Left lung (tissue), 4 donors: ENCODE measurements at regions not wholly inside any gene's neighbourhood (a gene's known extent, or its start where the extent isn't known, plus 50 kb on each side); places are given as distances from the start of the nearest gene placed in this dataset.

Experiments used
- ATAC-seq: fragments of 200-7000 bp; cut with Tn5 transposase; one replicate; pipeline ENCODE4 v1.9.1; 2020; ENCODE audit warnings: moderate library complexity
- DNase-seq, 4 donors: peaks; one replicate each; pipeline ENCODE4 v3.0.0-alpha.2; 2013 to 2020
- H3K27ac ChIP-seq, 2 donors: fragments of 200-600 bp; sonication (generic) in 1 of 2; one replicate each; pipeline versions ENCODE4 v1.5.0 to v1.8.0; 2020 to 2021
- H3K27me3 ChIP-seq, 2 donors: fragments of 200-600 bp; sonication (generic) in 1 of 2; one replicate each; pipeline versions ENCODE4 v1.5.0 to v1.8.0; 2020 to 2021
- H3K36me3 ChIP-seq, 2 donors: fragments of 200-600 bp; sonication (generic) in 1 of 2; one replicate each; pipeline versions ENCODE4 v1.5.0 to v1.8.0; 2020 to 2021
- H3K4me1 ChIP-seq, 2 donors: fragments of 200-600 bp; one replicate each; pipeline ENCODE4 v1.8.0; 2021
- H3K4me3 ChIP-seq, 2 donors: fragments of 200-600 bp; sonication (generic) in 1 of 2; one replicate each; pipeline versions ENCODE4 v1.5.0 to v1.8.0; 2020 to 2021; ENCODE audit warnings: mild to moderate bottlenecking in 1 of 2
- H3K9me3 ChIP-seq, 2 donors: fragments of 200-600 bp; sonication (generic) in 1 of 2; one replicate each; pipeline versions ENCODE4 v1.5.0 to v1.8.0; 2020 to 2021
- CTCF ChIP-seq, 2 donors: fragments of 200-600 bp; sonication (generic) in 1 of 2; IDR thresholded peaks; one replicate each; pipeline versions ENCODE4 v1.5.0 to v1.8.0; 2021; ENCODE audit warnings: antibody characterized with exemption in 2 of 2
- intact Hi-C, 2 donors: fragments of 100-400 bp; cut with DNase I; formaldehyde crosslinking; loops; one replicate each; pipeline versions ENCODE4 v1.11.2 to v1.14.2; 2022
- donor health status: DM: no; HTN: yes; CAD: no.
- donor health status: DM: no; HTN: no; CAD: no.

GRCh38 chr3:95088464-95088863 is 1025.6 kb downstream of the NSUN3 start:
- ATAC-seq (no peak), DNase-seq (no peak)
- no peaks in the 10 kb centered on the region for H3K36me3 ChIP-seq
- TF ChIP-seq CTCF (IDR thresholded peaks at IDR 0.05) = no peak
- H3K9me3 ChIP-seq = peaks cover 0 to 6% of the 10 kb centered on the region in 2 donors
- no peak overlapping the region for H3K4me3 ChIP-seq
- H3K27ac ChIP-seq = no peak overlapping the region
- intact Hi-C loops = no loop called here
- H3K27me3 ChIP-seq = no peaks in the 10 kb centered on the region
- no peaks in the 10 kb centered on the region for H3K4me1 ChIP-seq

- Histone ChIP-seq H3K4me3 (no peak overlapping the region), H3K27ac (no peak overlapping the region), H3K27me3 (no peaks in the 10 kb centered on the region), H3K36me3 (no peaks in the 10 kb centered on the region), H3K9me3 (no peaks in the 10 kb centered on the region), H3K4me1 (no peaks in the 10 kb centered on the region)
- no peak for TF ChIP-seq CTCF (IDR thresholded peaks at IDR 0.05)
- ATAC-seq (no peak), DNase-seq (no peak)
- intact Hi-C loops = no loop called here
These were observed 1034.6 kb downstream of the NSUN3 start for GRCh38 chr3:95097493-95097892.

GRCh38 chr3:95120921-95121320 is 1058.1 kb downstream of the NSUN3 start:
- Histone ChIP-seq H3K36me3 (no peaks in the 10 kb centered on the region), H3K4me1 (no peaks in the 10 kb centered on the region), H3K9me3 (peaks cover 0 to 5% of the 10 kb centered on the region in 2 donors), H3K4me3 (no peak overlapping the region), H3K27ac (no peak overlapping the region), H3K27me3 (no peaks in the 10 kb centered on the region)
- intact Hi-C loops = no loop called here
- DNase-seq (no peak), ATAC-seq (no peak)
- TF ChIP-seq CTCF (IDR thresholded peaks at IDR 0.05) = no peak

- ATAC-seq = no peak
- intact Hi-C loops = no loop called here
These were observed 1060.2 kb downstream of the NSUN3 start for GRCh38 chr3:95123104-95123503.

GRCh38 chr3:95134693-95135413 is 1072.0 kb downstream of the NSUN3 start:
- ATAC-seq (no peak), DNase-seq (no peak)
- intact Hi-C loops = no loop called here
- H3K4me3 ChIP-seq = no peak overlapping the region
- TF ChIP-seq CTCF (IDR thresholded peaks at IDR 0.05) = no peak
- H3K9me3 ChIP-seq = peaks cover 0 to 6% of the 10 kb centered on the region in 2 donors
- H3K4me1 ChIP-seq = no peaks in the 10 kb centered on the region
- H3K27ac ChIP-seq = no peak overlapping the region
- H3K27me3 ChIP-seq = no peaks in the 10 kb centered on the region
- H3K36me3 ChIP-seq = no peaks in the 10 kb centered on the region

More at GRCh38 chr3:95123104-95123503, 1060.2 kb downstream of the NSUN3 start:
- no peak overlapping the region for H3K27ac ChIP-seq
- no peak overlapping the region for H3K4me3 ChIP-seq
- no peaks in the 10 kb centered on the region for H3K27me3 ChIP-seq
- H3K36me3 ChIP-seq = no peaks in the 10 kb centered on the region
- H3K4me1 ChIP-seq = no peaks in the 10 kb centered on the region
- no peak for TF ChIP-seq CTCF (IDR thresholded peaks at IDR 0.05)
- no peak for DNase-seq
- H3K9me3 ChIP-seq = peaks cover 0 to 8% of the 10 kb centered on the region in 2 donors
